ENCODE measurements at regions not wholly inside any gene's neighbourhood (a gene's known extent, or its start where the extent isn't known, plus 50 kb on each side); places are given as distances from the start of the nearest gene placed in this dataset.

- H3K36me3 ChIP-seq (replicated peaks in 1 of 2; ENCODE audit: control insufficient read depth in 1 of 2, insufficient read depth in 2 of 2, low read length in 2 of 2) = no peaks in the 10 kb centered on the region
- Mint-ChIP-seq H3K4me1 (no peaks in the 10 kb centered on the region), H3K27me3 (ENCODE audit: low read depth in 3 of 3) (peaks cover 0 to 1% (median 0%) of the 10 kb centered on the region in 3 donors), H3K36me3 (no peaks in the 10 kb centered on the region), H3K4me3 (no peak overlapping the region), H3K27ac (no peak overlapping the region), H3K9me3 (peaks cover 0 to 2% (median 0%) of the 10 kb centered on the region in 7 donors)
- no peaks in the 10 kb centered on the region for H3K79me2 ChIP-seq (ENCODE audit: insufficient read depth, low read length)
- H4K20me1 ChIP-seq (ENCODE audit: insufficient read depth, low read length) = no peaks in the 10 kb centered on the region
- TF ChIP-seq CTCF (IDR thresholded peaks at IDR 0.05) = no peak
- WGBS (ENCODE audit: insufficient coverage) = 84% methylated on average over 3 of the region's 3 CpGs
- no peak overlapping the region for H3K4me2 ChIP-seq (replicated peaks; ENCODE audit: extremely low read depth, low read length, poor library complexity, severe bottlenecking)
- H3K4me1 ChIP-seq (ENCODE audit: control insufficient read depth in 1 of 2, insufficient read depth in 2 of 2, low read length in 2 of 2) = no peaks in the 10 kb centered on the region
- H3K27me3 ChIP-seq (ENCODE audit: control insufficient read depth in 2 of 2, insufficient read depth in 2 of 2, low read length in 2 of 2) = no peaks in the 10 kb centered on the region
- intact Hi-C loops (cut with micrococcal nuclease) = no loop called here
- no peak overlapping the region for H3K9ac ChIP-seq (ENCODE audit: insufficient read depth, low read length, poor library complexity, severe bottlenecking)
- H3K9me3 ChIP-seq (replicated peaks in 1 of 2; ENCODE audit: control insufficient read depth in 1 of 2, insufficient read depth in 1 of 2, low read length in 2 of 2) = no peaks in the 10 kb centered on the region
- no peak overlapping the region for H3K4me3 ChIP-seq (replicated peaks in 1 of 3; ENCODE audit: low read depth in 2 of 3, low read length in 3 of 3)
- no peak overlapping the region for H3K27ac ChIP-seq (ENCODE audit: low read depth in 1 of 2, low read length in 2 of 2)
- DNase-seq = no peak
- H2AFZ ChIP-seq (ENCODE audit: insufficient read depth, low read depth, low read length, poor library complexity, severe bottlenecking) = no peak overlapping the region
Observed at GRCh38 chr14:22400655-22401259, 188.3 kb downstream of the DAD1 start.

GRCh38 chr14:22399776-22400175, 189.2 kb downstream of the DAD1 start:
- intact Hi-C loops (cut with micrococcal nuclease) = no loop called here
- WGBS (ENCODE audit: insufficient coverage) = 80% methylated on average over 1 of the region's 2 CpGs

More at GRCh38 chr14:22399776-22400175, 189.2 kb downstream of the DAD1 start:
- Histone ChIP-seq H3K79me2 (ENCODE audit: insufficient read depth, low read length) (no peaks in the 10 kb centered on the region), H3K27me3 (ENCODE audit: control insufficient read depth in 2 of 2, insufficient read depth in 2 of 2, low read length in 2 of 2) (no peaks in the 10 kb centered on the region), H3K4me1 (ENCODE audit: control insufficient read depth in 1 of 2, insufficient read depth in 2 of 2, low read length in 2 of 2) (no peaks in the 10 kb centered on the region), H3K9me3 (replicated peaks in 1 of 2; ENCODE audit: control insufficient read depth in 1 of 2, insufficient read depth in 1 of 2, low read length in 2 of 2) (no peaks in the 10 kb centered on the region), H4K20me1 (ENCODE audit: insufficient read depth, low read length) (no peaks in the 10 kb centered on the region), H3K9ac (ENCODE audit: insufficient read depth, low read length, poor library complexity, severe bottlenecking) (no peak overlapping the region), H3K4me2 (replicated peaks; ENCODE audit: extremely low read depth, low read length, poor library complexity, severe bottlenecking) (no peak overlapping the region), H3K36me3 (replicated peaks in 1 of 2; ENCODE audit: control insufficient read depth in 1 of 2, insufficient read depth in 2 of 2, low read length in 2 of 2) (no peaks in the 10 kb centered on the region), H2AFZ (ENCODE audit: insufficient read depth, low read depth, low read length, poor library complexity, severe bottlenecking) (no peak overlapping the region), H3K4me3 (replicated peaks in 1 of 3; ENCODE audit: low read depth in 2 of 3, low read length in 3 of 3) (no peak overlapping the region), H3K27ac (ENCODE audit: low read depth in 1 of 2, low read length in 2 of 2) (no peak overlapping the region)
- H3K27me3 Mint-ChIP-seq (ENCODE audit: low read depth in 3 of 3) = peaks cover 0 to 5% (median 0%) of the 10 kb centered on the region in 3 donors
- no peak overlapping the region for H3K4me3 Mint-ChIP-seq
- no peaks in the 10 kb centered on the region for H3K4me1 Mint-ChIP-seq
- no peak for TF ChIP-seq CTCF (IDR thresholded peaks at IDR 0.05)
- H3K9me3 Mint-ChIP-seq = no peaks in the 10 kb centered on the region
- no peak for DNase-seq
- H3K36me3 Mint-ChIP-seq = no peaks in the 10 kb centered on the region
- H3K27ac Mint-ChIP-seq = no peak overlapping the region

All from CD14-positive monocyte (primary cell).